ENCODE measurements at regions not wholly inside any gene's neighbourhood (a gene's known extent, or its start where the extent isn't known, plus 50 kb on each side); places are given as distances from the start of the nearest gene placed in this dataset.

DNA sequence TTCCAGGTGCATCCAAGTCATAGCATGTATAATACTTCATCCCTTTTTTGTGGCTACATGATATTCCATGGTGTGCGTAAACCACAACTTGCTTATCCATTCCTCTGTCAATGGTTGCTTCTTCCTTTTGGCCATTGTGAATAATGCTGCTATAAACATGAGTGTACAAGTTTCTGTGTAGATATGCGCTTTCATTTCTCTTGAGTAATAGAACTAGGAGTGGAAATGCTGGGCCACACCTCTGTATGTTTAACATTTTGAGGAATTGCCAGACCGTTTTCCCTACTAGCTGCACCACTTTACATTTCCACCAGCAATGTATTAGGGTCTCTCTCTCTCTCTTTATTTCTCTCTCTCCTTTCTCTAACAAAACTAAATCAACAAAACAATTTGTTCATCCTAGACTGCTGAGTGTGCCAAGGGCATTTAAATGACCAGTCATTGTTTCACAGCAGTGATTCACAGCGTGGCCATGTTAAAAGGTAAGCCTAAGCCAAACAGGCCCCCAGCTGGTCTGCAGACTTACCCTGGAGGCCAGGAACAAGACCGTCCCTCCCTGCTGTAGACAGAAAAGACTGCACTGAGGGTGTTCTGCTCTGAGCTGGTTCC, 53.2 kb upstream of the LYST start:
- Histone ChIP-seq H3K79me2 (ENCODE audit: control insufficient read depth, insufficient read depth, low read length) (no peaks in the 10 kb centered on the region), H3K4me3 (no peak overlapping the region), H3K9ac (ENCODE audit: insufficient read depth in 1 of 2, low read depth in 2 of 2, low read length in 2 of 2) (no peak overlapping the region), H3K4me1 (replicated peaks in 1 of 2; ENCODE audit: control insufficient read depth in 2 of 2, insufficient read depth in 2 of 2, low read length in 2 of 2) (no peaks in the 10 kb centered on the region), H3K36me3 (ENCODE audit: control insufficient read depth, insufficient read depth, low read length) (no peaks in the 10 kb centered on the region), H3K9me3 (replicated peaks; ENCODE audit: control insufficient read depth, insufficient read depth, low read depth, low read length) (no peaks in the 10 kb centered on the region), H4K20me1 (replicated peaks; ENCODE audit: control insufficient read depth, insufficient read depth, low read length) (peaks cover 2% of the 10 kb centered on the region; the same call in 1 of the 2 replicates), H3K27ac (ENCODE audit: extremely low read depth, low read depth, low read length) (no peak overlapping the region), H2AFZ (ENCODE audit: low read depth, low read length) (no peak overlapping the region), H3K4me2 (ENCODE audit: insufficient read depth, low read length) (no peak overlapping the region), H3K9me1 (ENCODE audit: control insufficient read depth, insufficient read depth, low read length) (no peaks in the 10 kb centered on the region), H3K27me3 (ENCODE audit: control insufficient read depth in 2 of 2, insufficient read depth in 2 of 2, low read length in 2 of 2) (peaks cover 42 to 68% of the 10 kb centered on the region in 2 experiments; a peak in 4 of 5 replicates)
- in situ Hi-C loops (cut with MboI) (no loop called here), intact Hi-C loops (cut with micrococcal nuclease) (no loop called here)
- DNase-seq (ENCODE audit: extremely low read depth in 1 of 4, low spot score in 3 of 4) (no peak), ATAC-seq (no peak), FAIRE-seq (no peak)
- POLR2A ChIA-PET, result interaction anchor here (1.0 kb wide), 1 partner anchor 11 kb away, joined by 3 read pairs; no protein-coding TSS in a partner anchor
- no TSS peak for BruUV-seq (replicated peaks)
- 2% methylated on average over 5 of the region's 5 CpGs for WGBS (ENCODE audit: insufficient coverage, low coverage, missing lambda C conversion rate)
- CTCF ChIA-PET (ENCODE audit: low intra/inter-chr PET ratio), result no interaction called here
- TF ChIP-seq HNRNPLL (IDR thresholded peaks at IDR 0.05; ENCODE audit: low read depth, low read length, poor library complexity, severe bottlenecking) (no peak), SMAD1 (IDR thresholded peaks at IDR 0.05; ENCODE audit: low read depth, low read length, partially characterized antibody) (no peak), CCNT2 (IDR thresholded peaks at IDR 0.05; ENCODE audit: borderline replicate concordance, extremely low read depth, insufficient read length, low read depth, low read length) (no peak), HCFC1 (IDR thresholded peaks at IDR 0.05; ENCODE audit: low read depth, low read length) (no peak), NR2C2 (CRISPR knock-in tag; IDR thresholded peaks at IDR 0.05) (no peak), NR2C2 (tag; IDR thresholded peaks at IDR 0.05) (no peak), SREBF1 (IDR thresholded peaks at IDR 0.05; ENCODE audit: borderline replicate concordance, low read depth, low read length) (no peak), ZNF133 (CRISPR knock-in tag; IDR thresholded peaks at IDR 0.05) (no peak), ZBTB1 (CRISPR knock-in tag; IDR thresholded peaks at IDR 0.05; ENCODE audit: borderline replicate concordance, low read depth) (no peak), ZNF175 (CRISPR knock-in tag; IDR thresholded peaks at IDR 0.05; ENCODE audit: low read depth) (no peak), POLR2AphosphoS5 (IDR thresholded peaks at IDR 0.05; ENCODE audit: control insufficient read depth, insufficient read depth, low read depth, low read length) (no peak), NR2C1 (IDR thresholded peaks at IDR 0.05) (no peak), NR2C1 (tag; IDR thresholded peaks at IDR 0.05) (no peak), ZNF324 (CRISPR knock-in tag; IDR thresholded peaks at IDR 0.05) (no peak)
- TF ChIP-seq, protein P1, sequence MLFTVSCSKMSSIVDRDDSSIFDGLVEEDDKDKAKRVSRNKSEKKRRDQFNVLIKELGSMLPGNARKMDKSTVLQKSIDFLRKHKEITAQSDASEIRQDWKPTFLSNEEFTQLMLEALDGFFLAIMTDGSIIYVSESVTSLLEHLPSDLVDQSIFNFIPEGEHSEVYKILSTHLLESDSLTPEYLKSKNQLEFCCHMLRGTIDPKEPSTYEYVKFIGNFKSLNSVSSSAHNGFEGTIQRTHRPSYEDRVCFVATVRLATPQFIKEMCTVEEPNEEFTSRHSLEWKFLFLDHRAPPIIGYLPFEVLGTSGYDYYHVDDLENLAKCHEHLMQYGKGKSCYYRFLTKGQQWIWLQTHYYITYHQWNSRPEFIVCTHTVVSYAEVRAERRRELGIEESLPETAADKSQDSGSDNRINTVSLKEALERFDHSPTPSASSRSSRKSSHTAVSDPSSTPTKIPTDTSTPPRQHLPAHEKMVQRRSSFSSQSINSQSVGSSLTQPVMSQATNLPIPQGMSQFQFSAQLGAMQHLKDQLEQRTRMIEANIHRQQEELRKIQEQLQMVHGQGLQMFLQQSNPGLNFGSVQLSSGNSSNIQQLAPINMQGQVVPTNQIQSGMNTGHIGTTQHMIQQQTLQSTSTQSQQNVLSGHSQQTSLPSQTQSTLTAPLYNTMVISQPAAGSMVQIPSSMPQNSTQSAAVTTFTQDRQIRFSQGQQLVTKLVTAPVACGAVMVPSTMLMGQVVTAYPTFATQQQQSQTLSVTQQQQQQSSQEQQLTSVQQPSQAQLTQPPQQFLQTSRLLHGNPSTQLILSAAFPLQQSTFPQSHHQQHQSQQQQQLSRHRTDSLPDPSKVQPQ (CRISPR knock-in tag; IDR thresholded peaks at IDR 0.05; ENCODE audit: borderline replicate concordance), result no peak
- TF ChIP-seq, protein P2, sequence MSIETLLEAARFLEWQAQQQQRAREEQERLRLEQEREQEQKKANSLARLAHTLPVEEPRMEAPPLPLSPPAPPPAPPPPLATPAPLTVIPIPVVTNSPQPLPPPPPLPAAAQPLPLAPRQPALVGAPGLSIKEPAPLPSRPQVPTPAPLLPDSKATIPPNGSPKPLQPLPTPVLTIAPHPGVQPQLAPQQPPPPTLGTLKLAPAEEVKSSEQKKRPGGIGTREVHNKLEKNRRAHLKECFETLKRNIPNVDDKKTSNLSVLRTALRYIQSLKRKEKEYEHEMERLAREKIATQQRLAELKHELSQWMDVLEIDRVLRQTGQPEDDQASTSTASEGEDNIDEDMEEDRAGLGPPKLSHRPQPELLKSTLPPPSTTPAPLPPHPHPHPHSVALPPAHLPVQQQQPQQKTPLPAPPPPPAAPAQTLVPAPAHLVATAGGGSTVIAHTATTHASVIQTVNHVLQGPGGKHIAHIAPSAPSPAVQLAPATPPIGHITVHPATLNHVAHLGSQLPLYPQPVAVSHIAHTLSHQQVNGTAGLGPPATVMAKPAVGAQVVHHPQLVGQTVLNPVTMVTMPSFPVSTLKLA (conservative IDR thresholded peaks at IDR 0.05), result no peak
